Ishikawa (cell line): ENCODE measurements at regions not wholly inside any gene's neighbourhood (a gene's known extent, or its start where the extent isn't known, plus 50 kb on each side); places are given as distances from the start of the nearest gene placed in this dataset.

Experiments used
- CEBPB ChIP-seq: IDR thresholded peaks from 2 replicates; pipeline ENCODE4 v1.6.1; 2012
- CREB1 ChIP-seq: IDR thresholded peaks from 2 replicates; pipeline ENCODE4 v1.6.1; 2012; ENCODE audit warnings: low read depth
- EGR1 ChIP-seq: IDR thresholded peaks from 2 replicates; pipeline ENCODE4 v1.6.1; 2012
- EP300 ChIP-seq: IDR thresholded peaks from 2 replicates; pipeline ENCODE4 v1.6.1; 2012; ENCODE audit warnings: borderline replicate concordance
- FOXM1 ChIP-seq: IDR thresholded peaks from 2 replicates; pipeline ENCODE4 v1.6.1; 2012; ENCODE audit warnings: low read depth, borderline replicate concordance
- NFIC ChIP-seq: IDR thresholded peaks from 2 replicates; pipeline ENCODE4 v1.6.1; 2012
- RAD21 ChIP-seq: IDR thresholded peaks from 2 replicates; pipeline ENCODE4 v1.6.1; 2012; ENCODE audit warnings: low read depth
- REST ChIP-seq: IDR thresholded peaks from 2 replicates; pipeline ENCODE4 v1.6.1; 2012; ENCODE audit warnings: low read depth, mild to moderate bottlenecking
- TAF1 ChIP-seq: IDR thresholded peaks from 2 replicates; pipeline ENCODE4 v1.6.1; 2012; ENCODE audit warnings: low read depth, mild to moderate bottlenecking
- TCF12 ChIP-seq: IDR thresholded peaks from 2 replicates; pipeline ENCODE4 v1.6.1; 2012; ENCODE audit warnings: low read depth
- TEAD4 ChIP-seq: IDR thresholded peaks from 2 replicates; pipeline ENCODE4 v1.6.1; 2012
- USF1 ChIP-seq: IDR thresholded peaks from 2 replicates; pipeline ENCODE4 v1.6.1; 2012
- YY1 ChIP-seq: IDR thresholded peaks from 2 replicates; pipeline ENCODE4 v1.6.1; 2012; ENCODE audit warnings: low read depth
- ZBTB7A ChIP-seq: IDR thresholded peaks from 2 replicates; pipeline ENCODE4 v1.6.1; 2012; ENCODE audit warnings: low read depth
- TF ChIP-seq, protein P1 (sequence below): IDR thresholded peaks from 2 replicates; pipeline ENCODE4 v1.6.1; 2012

GRCh38 chr18:54755456-54755855 lies 72.8 kb upstream of the RAB27B start:
- TF ChIP-seq USF1, result no peak
- no peak for TF ChIP-seq EP300
- no peak for TF ChIP-seq TEAD4
- no peak for TF ChIP-seq TAF1
- no peak for TF ChIP-seq RAD21
- TF ChIP-seq ZBTB7A, result no peak
- TF ChIP-seq CEBPB, result no peak
- TF ChIP-seq CREB1, result no peak
- TF ChIP-seq YY1, result no peak
- no peak for TF ChIP-seq TCF12

GRCh38 chr18:54762386-54762785 lies 65.9 kb upstream of the RAB27B start:
- TF ChIP-seq TEAD4 (no peak), USF1 (no peak), REST (no peak), RAD21 (no peak), TCF12 (no peak), NFIC (no peak), EP300 (no peak), YY1 (no peak), CEBPB (no peak), ZBTB7A (no peak), TAF1 (no peak), CREB1 (no peak)
- TF ChIP-seq, protein P1, sequence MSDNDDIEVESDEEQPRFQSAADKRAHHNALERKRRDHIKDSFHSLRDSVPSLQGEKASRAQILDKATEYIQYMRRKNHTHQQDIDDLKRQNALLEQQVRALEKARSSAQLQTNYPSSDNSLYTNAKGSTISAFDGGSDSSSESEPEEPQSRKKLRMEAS, result no peak

GRCh38 chr18:54764786-54765185 lies 63.5 kb upstream of the RAB27B start:
- TF ChIP-seq YY1, result no peak
- no peak for TF ChIP-seq REST
- TF ChIP-seq TAF1, result no peak
- TF ChIP-seq CREB1, result no peak
- no peak for TF ChIP-seq NFIC
- no peak for TF ChIP-seq RAD21
- TF ChIP-seq, protein P1, result no peak
- no peak for TF ChIP-seq CEBPB
- TF ChIP-seq FOXM1, result no peak
- TF ChIP-seq EP300, result no peak
- TF ChIP-seq TCF12, result no peak
- TF ChIP-seq EGR1, result no peak
- TF ChIP-seq ZBTB7A, result no peak
- no peak for TF ChIP-seq USF1
- no peak for TF ChIP-seq TEAD4

DNA sequence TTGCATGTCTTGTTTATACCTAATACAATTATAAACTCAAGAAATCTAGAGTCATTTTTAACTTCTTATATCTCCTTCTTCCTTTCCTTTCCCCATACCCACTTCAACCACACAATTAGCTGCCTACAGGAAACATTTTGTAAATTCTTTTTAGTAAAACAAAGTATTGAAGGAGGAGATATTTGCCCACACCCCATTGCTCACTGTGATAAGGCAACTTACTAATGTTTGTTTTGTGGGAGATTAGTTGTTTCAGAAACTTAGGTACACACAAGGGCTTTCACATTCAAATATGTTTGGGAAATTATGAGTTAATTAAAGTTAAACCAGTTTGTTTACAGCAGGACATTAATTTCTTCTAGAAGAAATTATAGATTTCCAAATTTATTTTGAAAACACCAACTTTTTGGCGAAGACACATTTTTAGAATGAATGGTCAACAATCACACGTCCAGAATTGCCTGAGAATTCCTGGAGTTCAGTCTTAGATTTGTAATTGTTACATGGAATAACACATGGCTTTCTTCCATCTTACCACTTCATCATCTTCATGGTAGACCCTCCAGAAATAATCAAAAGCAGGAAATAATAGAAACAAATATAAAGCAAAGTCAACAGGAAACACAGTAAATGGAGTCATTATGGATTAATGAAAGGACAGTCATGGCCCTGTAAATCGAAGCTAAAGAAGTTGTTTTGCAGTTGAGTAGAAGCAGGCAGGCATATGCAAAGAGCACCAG lies 62.5 kb upstream of the RAB27B start:
- TF ChIP-seq TEAD4, result no peak
- TF ChIP-seq FOXM1, result no peak
- TF ChIP-seq NFIC, result no peak
- TF ChIP-seq CREB1, result no peak
- no peak for TF ChIP-seq EP300
- TF ChIP-seq CEBPB, result no peak
- TF ChIP-seq, protein P1, result no peak
- no peak for TF ChIP-seq REST
- TF ChIP-seq TAF1, result no peak
- no peak for TF ChIP-seq TCF12
- no peak for TF ChIP-seq EGR1
- TF ChIP-seq ZBTB7A, result no peak
- TF ChIP-seq RAD21, result no peak
- TF ChIP-seq USF1, result no peak
- TF ChIP-seq YY1, result no peak
